HCT116 (cell line): ENCODE measurements at regions not wholly inside any gene's neighbourhood (a gene's known extent, or its start where the extent isn't known, plus 50 kb on each side); places are given as distances from the start of the nearest gene placed in this dataset.

Source experiments
- ATAC-seq: fragments of 200-7000 bp; cut with Tn5 transposase; 2 replicates; pipeline ENCODE4 v1.9.1; 2020; ENCODE audit warnings: mild to moderate bottlenecking, moderate library complexity
- BruUV-seq: library from RNA; stranded (reverse); fragments of 400-500 nt; replicated peaks from 2 replicates; lab custom pipeline; 2021; lab: Mats Ljungman, UMichigan
- CTCF ChIA-PET: fragments of 300-600 bp; sonication (Branson Sonifier 250); formaldehyde crosslinking; loops from one replicate; lab custom pipeline; 2021; ENCODE audit warnings: antibody characterized with exemption; lab: Charles Lee
- POLR2A ChIA-PET: fragments of 300-600, 350-600 bp; sonication (Branson Sonifier 250); formaldehyde crosslinking; loops from one replicate; lab custom pipeline; 2021; ENCODE audit warnings: antibody characterized with exemption; lab: Charles Lee
- RAD21 ChIA-PET, 2 experiments: fragments of 300-600 bp; sonication (Branson Sonifier 250); formaldehyde crosslinking; loops; one replicate each; lab custom pipeline; 2023; ENCODE audit warnings: low total read pairs in 2 of 2; ENCODE audit not compliant: uncharacterized antibody in 2 of 2, unreplicated experiment in 2 of 2, low non-redundant PET in 1 of 2; lab: Charles Lee
- DNase-seq: peaks from one replicate; pipeline ENCODE4 v3.0.0-alpha.2; 2010; ENCODE audit warnings: low read depth, low spot score
- H2AFZ ChIP-seq: fragments of 200-600 bp; shearing (Covaris generic), sonication (generic); 2 replicates; pipeline ENCODE4 v1.6.1; 2017; ENCODE audit warnings: low read depth, mixed run types, mixed read lengths, antibody characterized with exemption, low read length; ENCODE audit not compliant: poor library complexity, severe bottlenecking
- H3K27ac ChIP-seq: 2 replicates; pipeline ENCODE4 v1.5.1; 2012; ENCODE audit warnings: low read depth, low read length
- H3K27me3 ChIP-seq: fragments of 200-600 bp; sonication (generic); 2 replicates; pipeline ENCODE4 v1.6.1; 2016; ENCODE audit warnings: mixed run types, low read length, mixed read lengths; ENCODE audit not compliant: insufficient read depth
- H3K36me3 ChIP-seq, 2 experiments: fragments of 200-500 bp in 1 of 2; fragments of 200-600 bp in 1 of 2; sonication (Bioruptor generic) in 1 of 2; sonication (generic) in 1 of 2; 2 replicates each; pipeline versions ENCODE4 v1.5.1 to v1.6.1; 2014 to 2016; ENCODE audit warnings: low read length in 2 of 2, inconsistent platforms in 1 of 2, mixed read lengths in 1 of 2, mixed run types in 1 of 2; ENCODE audit not compliant: insufficient read depth in 2 of 2, control insufficient read depth in 1 of 2
- H3K4me1 ChIP-seq, 2 experiments: fragments of 200-600 bp in 1 of 2; sonication (generic) in 1 of 2; 2 replicates each; pipeline versions ENCODE4 v1.5.1 to v1.6.1; 2012 to 2017; ENCODE audit warnings: low read length in 2 of 2, inconsistent platforms in 1 of 2, mild to moderate bottlenecking in 1 of 2, mixed read lengths in 1 of 2, mixed run types in 1 of 2, moderate library complexity in 1 of 2; ENCODE audit not compliant: insufficient read depth in 2 of 2, control insufficient read depth in 1 of 2
- H3K4me2 ChIP-seq: fragments of 200-600 bp; sonication (generic); 2 replicates; pipeline ENCODE4 v1.6.1; 2017; ENCODE audit warnings: mixed run types, low read length, mixed read lengths
- H3K4me3 ChIP-seq, 2 experiments: fragments of 200-600 bp in 1 of 2; sonication (generic) in 1 of 2; replicated peaks in 1 of 2; 2 replicates each; pipeline ENCODE4 v1.5.1; 2011 to 2016; ENCODE audit warnings: low read length in 2 of 2, control low read depth in 1 of 2, low read depth in 1 of 2, mild to moderate bottlenecking in 1 of 2, mixed read lengths in 1 of 2, mixed run types in 1 of 2
- H3K79me2 ChIP-seq: fragments of 200-600 bp; sonication (generic); 2 replicates; pipeline ENCODE4 v1.6.1; 2017; ENCODE audit warnings: mild to moderate bottlenecking, mixed run types, low read length, moderate library complexity, mixed read lengths; ENCODE audit not compliant: insufficient read depth
- H3K9ac ChIP-seq: fragments of 200-600 bp; sonication (generic); 2 replicates; pipeline ENCODE4 v1.6.1; 2016; ENCODE audit warnings: low read length, mixed read lengths
- H3K9me2 ChIP-seq: fragments of 200-600 bp; sonication (generic), shearing (Covaris generic); 2 replicates; pipeline ENCODE4 v1.6.1; 2017; ENCODE audit warnings: mixed run types, mild to moderate bottlenecking, moderate library complexity; ENCODE audit not compliant: insufficient read depth
- H3K9me3 ChIP-seq, 2 experiments: fragments of 200-500 bp in 1 of 2; fragments of 200-600 bp in 1 of 2; sonication (Bioruptor generic) in 1 of 2; sonication (generic) in 1 of 2; 2 replicates each; pipeline ENCODE4 v1.6.1; 2014 to 2017; ENCODE audit warnings: low read length in 2 of 2, mixed read lengths in 2 of 2, inconsistent platforms in 1 of 2, low read depth in 1 of 2, mild to moderate bottlenecking in 1 of 2, mixed run types in 1 of 2, moderate library complexity in 1 of 2; ENCODE audit not compliant: control insufficient read depth in 1 of 2, insufficient read depth in 1 of 2
- H4K20me1 ChIP-seq: fragments of 200-600 bp; sonication (generic), shearing (Covaris generic); 2 replicates; pipeline ENCODE4 v1.6.1; 2017; ENCODE audit warnings: mixed run types, mild to moderate bottlenecking, moderate library complexity; ENCODE audit not compliant: insufficient read depth
- CBX3 ChIP-seq: IDR thresholded peaks from 2 replicates; pipeline ENCODE4 v1.6.1; 2012; ENCODE audit warnings: low read depth
- CEBPB ChIP-seq: IDR thresholded peaks from 2 replicates; pipeline ENCODE4 v1.6.1; 2012; ENCODE audit warnings: low read depth
- EGR1 ChIP-seq: IDR thresholded peaks from 2 replicates; pipeline ENCODE4 v1.6.1; 2012; ENCODE audit warnings: low read depth
- ELF1 ChIP-seq: IDR thresholded peaks from 2 replicates; pipeline ENCODE4 v1.6.1; 2012; ENCODE audit warnings: low read depth, borderline replicate concordance
- EZH2 ChIP-seq: fragments of 200-600 bp; sonication (generic); IDR thresholded peaks from 2 replicates; pipeline ENCODE4 v1.6.1; 2017; ENCODE audit warnings: antibody characterized with exemption, mixed run types
- EZH2phosphoT487 ChIP-seq: fragments of 200-600 bp; IDR thresholded peaks from 2 replicates; pipeline ENCODE4 v1.6.1; 2018; ENCODE audit warnings: antibody characterized with exemption, borderline replicate concordance
- FOSL1 ChIP-seq: IDR thresholded peaks from 2 replicates; pipeline ENCODE4 v1.6.1; 2012; ENCODE audit warnings: low read depth
- POLR2A ChIP-seq: IDR thresholded peaks from 2 replicates; pipeline ENCODE4 v1.7.0; 2011; ENCODE audit warnings: borderline replicate concordance; ENCODE audit not compliant: insufficient read depth, insufficient read length; ENCODE audit errors: extremely low read depth
- RAD21 ChIP-seq: IDR thresholded peaks from 2 replicates; pipeline ENCODE4 v1.6.1; 2012; ENCODE audit warnings: low read depth, mild to moderate bottlenecking
- SIN3A ChIP-seq: IDR thresholded peaks from 2 replicates; pipeline ENCODE4 v1.6.1; 2012; ENCODE audit warnings: low read depth
- SP1 ChIP-seq: IDR thresholded peaks from 2 replicates; pipeline ENCODE4 v1.6.1; 2012; ENCODE audit warnings: low read depth
- SRF ChIP-seq: IDR thresholded peaks from 2 replicates; pipeline ENCODE4 v1.6.1; 2012; ENCODE audit warnings: low read depth
- TCF7L2 ChIP-seq: IDR thresholded peaks from 2 replicates; pipeline ENCODE4 v1.7.0; 2011; ENCODE audit warnings: borderline replicate concordance, inconsistent platforms; ENCODE audit not compliant: insufficient read depth, insufficient read length; ENCODE audit errors: extremely low read depth
- ZFX ChIP-seq: fragments of 450-650 bp; IDR thresholded peaks from 2 replicates; pipeline ENCODE4 v1.6.1; 2017
- ZNF274 ChIP-seq: fragments of 200-500 bp; sonication (Bioruptor generic); IDR thresholded peaks from 2 replicates; pipeline ENCODE4 v1.6.1; 2014; ENCODE audit warnings: mild to moderate bottlenecking, low read depth, low read length, inconsistent platforms
- intact Hi-C: fragments of 100-400 bp; cut with micrococcal nuclease; formaldehyde crosslinking; loops from 2 replicates; pipeline ENCODE4 v1.10.0; 2022
- TF ChIP-seq, protein P1 (sequence below): IDR thresholded peaks from 2 replicates; pipeline ENCODE4 v1.6.1; 2012
- TF ChIP-seq, protein P2 (sequence below): IDR thresholded peaks from 2 replicates; pipeline ENCODE4 v1.6.1; 2012
- TF ChIP-seq, protein P3 (sequence below): IDR thresholded peaks from 2 replicates; pipeline ENCODE4 v1.6.1; 2011; ENCODE audit warnings: mild to moderate bottlenecking, low read length, moderate library complexity; ENCODE audit not compliant: insufficient replicate concordance; ENCODE audit errors: extremely low read depth

DNA sequence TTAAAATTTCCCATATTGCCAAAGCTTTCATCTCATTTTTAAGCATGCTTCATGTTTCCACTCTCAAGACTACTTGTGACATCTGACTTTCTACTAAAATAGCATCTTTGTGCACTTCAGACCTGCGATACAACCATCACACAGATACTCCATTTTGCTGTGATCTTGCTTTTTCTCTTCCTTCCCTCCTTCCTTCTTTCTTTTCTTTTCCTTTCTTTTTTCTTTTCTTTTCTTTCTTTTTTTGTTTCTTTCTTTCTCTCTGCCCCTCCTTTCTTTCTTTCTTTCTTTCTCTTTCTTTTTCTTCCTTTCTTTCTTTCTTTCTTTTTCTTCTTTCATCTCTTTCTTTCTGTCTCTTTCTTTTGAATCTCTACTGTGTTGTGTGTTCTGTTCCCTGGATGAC lies 194.0 kb upstream of the KCND2 start:
- RAD21 ChIA-PET, result no interaction called here
- no peaks in the 10 kb centered on the region for H3K36me3 ChIP-seq
- no peaks in the 10 kb centered on the region for H3K4me1 ChIP-seq
- no peak for TF ChIP-seq CBX3
- TF ChIP-seq EZH2, result no peak
- TF ChIP-seq, protein P1, sequence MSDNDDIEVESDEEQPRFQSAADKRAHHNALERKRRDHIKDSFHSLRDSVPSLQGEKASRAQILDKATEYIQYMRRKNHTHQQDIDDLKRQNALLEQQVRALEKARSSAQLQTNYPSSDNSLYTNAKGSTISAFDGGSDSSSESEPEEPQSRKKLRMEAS, result no peak
- no peak for TF ChIP-seq EZH2phosphoT487
- TF ChIP-seq, protein P2, sequence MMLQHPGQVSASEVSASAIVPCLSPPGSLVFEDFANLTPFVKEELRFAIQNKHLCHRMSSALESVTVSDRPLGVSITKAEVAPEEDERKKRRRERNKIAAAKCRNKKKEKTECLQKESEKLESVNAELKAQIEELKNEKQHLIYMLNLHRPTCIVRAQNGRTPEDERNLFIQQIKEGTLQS, result no peak
- no peak for TF ChIP-seq ELF1
- no peak for TF ChIP-seq ZNF274
- no peak for TF ChIP-seq TCF7L2
- no peak for TF ChIP-seq ZFX
- no peak for TF ChIP-seq SP1
- TF ChIP-seq POLR2A, result no peak
- POLR2A ChIA-PET, result no interaction called here
- CTCF ChIA-PET, result no interaction called here
- H3K9me3 ChIP-seq, result no peaks in the 10 kb centered on the region
- H3K9me2 ChIP-seq, result no peaks in the 10 kb centered on the region
- ATAC-seq (no peak), DNase-seq (no peak)
- H3K4me3 ChIP-seq, result no peak overlapping the region
- no peaks in the 10 kb centered on the region for H3K27me3 ChIP-seq
- no TSS peak for BruUV-seq
- H2AFZ ChIP-seq, result no peak overlapping the region
- H3K27ac ChIP-seq, result no peak overlapping the region
- no peaks in the 10 kb centered on the region for H4K20me1 ChIP-seq
- intact Hi-C loops, result no loop called here
- no peaks in the 10 kb centered on the region for H3K79me2 ChIP-seq
- H3K4me2 ChIP-seq, result no peak overlapping the region
- H3K9ac ChIP-seq, result no peak overlapping the region

DNA sequence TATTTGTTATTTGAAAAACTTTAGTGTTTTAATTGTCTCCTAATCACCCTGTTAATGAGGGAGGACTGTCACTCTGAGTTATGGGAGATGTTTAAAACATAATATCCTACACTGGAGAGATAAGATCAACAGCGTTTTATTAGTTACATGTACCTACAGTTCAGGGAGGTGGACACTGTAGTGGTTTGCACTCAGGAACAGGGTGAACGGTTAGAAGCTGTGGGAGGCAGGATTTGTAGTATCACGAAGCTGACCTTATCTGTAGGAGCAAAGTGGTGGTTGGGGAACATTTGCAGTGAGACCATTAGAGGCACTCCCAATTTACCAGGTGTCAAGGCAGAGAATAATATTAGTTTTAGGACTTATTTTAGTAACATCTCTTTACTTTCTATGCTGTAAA lies 193.3 kb upstream of the KCND2 start:
- no peak overlapping the region for H3K4me2 ChIP-seq
- H3K27ac ChIP-seq, result no peak overlapping the region
- no peak for ATAC-seq
- H3K4me1 ChIP-seq, result no peaks in the 10 kb centered on the region
- POLR2A ChIA-PET, result no interaction called here
- H3K27me3 ChIP-seq, result no peaks in the 10 kb centered on the region
- H3K4me3 ChIP-seq, result no peak overlapping the region
- intact Hi-C loops, result no loop called here
- no peak for DNase-seq
- no peaks in the 10 kb centered on the region for H3K36me3 ChIP-seq
- H2AFZ ChIP-seq, result no peak overlapping the region
- CTCF ChIA-PET, result no interaction called here
- RAD21 ChIA-PET, result no interaction called here
- no peak overlapping the region for H3K9ac ChIP-seq
- no TSS peak for BruUV-seq
- H4K20me1 ChIP-seq, result no peaks in the 10 kb centered on the region
- H3K9me2 ChIP-seq, result no peaks in the 10 kb centered on the region
- no peaks in the 10 kb centered on the region for H3K79me2 ChIP-seq
- no peaks in the 10 kb centered on the region for H3K9me3 ChIP-seq
- TF ChIP-seq SRF, result no peak
- TF ChIP-seq, protein P3, sequence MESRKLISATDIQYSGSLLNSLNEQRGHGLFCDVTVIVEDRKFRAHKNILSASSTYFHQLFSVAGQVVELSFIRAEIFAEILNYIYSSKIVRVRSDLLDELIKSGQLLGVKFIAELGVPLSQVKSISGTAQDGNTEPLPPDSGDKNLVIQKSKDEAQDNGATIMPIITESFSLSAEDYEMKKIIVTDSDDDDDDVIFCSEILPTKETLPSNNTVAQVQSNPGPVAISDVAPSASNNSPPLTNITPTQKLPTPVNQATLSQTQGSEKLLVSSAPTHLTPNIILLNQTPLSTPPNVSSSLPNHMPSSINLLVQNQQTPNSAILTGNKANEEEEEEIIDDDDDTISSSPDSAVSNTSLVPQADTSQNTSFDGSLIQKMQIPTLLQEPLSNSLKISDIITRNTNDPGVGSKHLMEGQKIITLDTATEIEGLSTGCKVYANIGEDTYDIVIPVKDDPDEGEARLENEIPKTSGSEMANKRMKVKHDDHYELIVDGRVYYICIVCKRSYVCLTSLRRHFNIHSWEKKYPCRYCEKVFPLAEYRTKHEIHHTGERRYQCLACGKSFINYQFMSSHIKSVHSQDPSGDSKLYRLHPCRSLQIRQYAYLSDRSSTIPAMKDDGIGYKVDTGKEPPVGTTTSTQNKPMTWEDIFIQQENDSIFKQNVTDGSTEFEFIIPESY, result no peak
- TF ChIP-seq ZFX, result no peak
- TF ChIP-seq FOSL1, result no peak
- no peak for TF ChIP-seq CEBPB
- no peak for TF ChIP-seq POLR2A
- TF ChIP-seq CBX3, result no peak
- TF ChIP-seq ZNF274, result no peak
- TF ChIP-seq TCF7L2, result no peak
- TF ChIP-seq RAD21, result no peak
- TF ChIP-seq, protein P1, result no peak
- TF ChIP-seq EGR1, result no peak
- TF ChIP-seq SIN3A, result no peak
